ENCODE measurements at regions not wholly inside any gene's neighbourhood (a gene's known extent, or its start where the extent isn't known, plus 50 kb on each side); places are given as distances from the start of the nearest gene placed in this dataset.

DNA sequence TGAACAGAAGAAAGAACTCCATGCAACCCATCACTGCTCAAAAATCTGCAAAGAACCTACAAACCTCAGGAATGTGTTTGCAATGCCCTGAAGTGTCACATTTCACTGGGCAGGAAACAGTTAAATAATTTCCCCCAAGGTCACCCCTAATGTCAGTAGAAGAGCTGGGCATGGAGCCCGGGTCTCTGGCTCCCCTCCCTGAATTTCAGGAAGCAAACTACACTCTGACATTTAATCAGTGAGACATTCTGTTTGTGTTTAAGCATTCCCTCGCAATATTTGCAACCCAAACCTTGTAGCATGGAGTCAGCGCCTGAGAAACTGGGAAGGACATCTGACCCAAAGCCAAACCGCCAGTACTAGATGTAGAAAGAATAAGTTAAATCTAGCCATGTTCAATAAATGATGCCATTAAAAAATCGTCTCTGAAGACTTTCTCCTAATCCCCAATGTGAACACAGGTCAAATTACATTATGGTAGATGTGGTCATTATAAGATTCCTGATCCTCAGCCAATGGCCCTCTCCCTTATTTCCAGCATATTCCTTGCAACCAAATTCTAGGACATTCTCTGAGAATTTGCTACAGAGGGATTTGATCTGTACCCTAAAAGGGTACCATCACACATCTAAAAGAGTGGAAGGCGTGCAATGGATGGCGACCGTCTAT, 91.2 kb upstream of the ADTRP start:
- Mint-ChIP-seq H3K9me3 (no peaks in the 10 kb centered on the region), H3K27ac (no peak overlapping the region), H3K4me1 (no peaks in the 10 kb centered on the region), H3K4me3 (no peak overlapping the region), H3K36me3 (ENCODE audit: low read depth) (no peaks in the 10 kb centered on the region), H3K27me3 (no peaks in the 10 kb centered on the region)
- POLR2A ChIA-PET: no interaction called here
- CTCF ChIA-PET: no interaction called here
- DNase-seq: no peak

GRCh38 chr6:11868392-11868791, 89.8 kb upstream of the ADTRP start:
- no peak for DNase-seq

DNA sequence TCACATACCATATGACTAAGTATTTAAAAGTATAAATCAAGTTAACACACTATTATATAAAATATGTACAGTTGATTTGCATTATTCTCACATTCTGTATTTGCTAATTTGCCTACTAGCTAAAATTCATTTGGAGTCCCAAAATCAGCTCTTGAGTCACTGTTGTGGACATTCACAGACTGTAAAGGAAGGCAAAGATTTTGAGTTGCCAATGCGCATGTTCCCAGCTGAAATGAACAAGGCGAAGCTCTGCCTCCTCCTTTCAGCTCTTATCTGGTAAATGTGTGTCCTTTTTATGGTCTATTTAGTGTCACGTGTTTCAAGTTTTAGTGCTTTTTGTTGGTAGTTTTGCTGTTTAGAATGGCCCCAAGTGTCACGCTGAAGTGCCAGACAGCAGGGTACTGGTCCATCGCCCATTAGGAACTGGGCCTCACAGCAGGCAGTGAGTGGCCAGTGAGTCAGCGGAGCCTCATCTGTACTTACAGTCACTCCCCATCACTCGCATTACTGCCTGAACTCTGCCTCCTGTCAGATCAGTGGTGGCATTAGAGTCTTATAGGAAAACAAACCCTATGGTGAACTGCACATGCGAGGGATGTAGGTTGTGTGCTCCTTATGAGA, 87.2 kb upstream of the ADTRP start:
- POLR2A ChIA-PET: no interaction called here
- CTCF ChIA-PET: interaction anchor here (0.7 kb wide), 1 partner anchor 29 kb away, joined by 4 read pairs; no protein-coding TSS in a partner anchor
- no peak for DNase-seq
- Mint-ChIP-seq H3K27me3 (no peaks in the 10 kb centered on the region), H3K4me3 (no peak overlapping the region), H3K27ac (no peak overlapping the region), H3K4me1 (no peaks in the 10 kb centered on the region), H3K36me3 (ENCODE audit: low read depth) (no peaks in the 10 kb centered on the region), H3K9me3 (peaks cover 8% of the 10 kb centered on the region)

More at GRCh38 chr6:11868392-11868791, 89.8 kb upstream of the ADTRP start:
- Mint-ChIP-seq H3K9me3 (peaks cover 6% of the 10 kb centered on the region), H3K27me3 (no peaks in the 10 kb centered on the region), H3K27ac (no peak overlapping the region), H3K4me1 (no peaks in the 10 kb centered on the region), H3K4me3 (no peak overlapping the region), H3K36me3 (ENCODE audit: low read depth) (no peaks in the 10 kb centered on the region)
- ChIA-PET POLR2A (no interaction called here), CTCF (no interaction called here)

DNA sequence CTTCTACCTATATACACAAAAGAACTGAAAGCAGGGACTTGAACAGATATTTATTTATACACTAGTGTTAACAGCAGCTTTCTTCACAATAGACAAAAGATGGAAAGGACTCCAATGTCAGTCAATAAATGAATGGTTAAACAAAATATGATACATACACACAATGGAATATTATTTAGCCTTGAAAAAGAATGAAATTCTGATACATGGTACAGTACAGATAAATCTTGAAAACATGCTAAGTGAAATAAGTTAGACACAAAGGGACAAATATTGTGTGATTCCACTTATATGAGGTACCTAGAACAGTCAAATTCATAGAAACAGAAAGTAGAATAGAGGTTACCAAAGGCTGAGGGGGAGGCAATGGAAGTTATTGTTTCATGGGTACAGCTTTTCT, 79.8 kb upstream of the ADTRP start:
- POLR2A ChIA-PET: no interaction called here
- no peaks in the 10 kb centered on the region for H3K27me3 Mint-ChIP-seq
- H3K4me1 Mint-ChIP-seq: no peaks in the 10 kb centered on the region
- no peak overlapping the region for H3K4me3 Mint-ChIP-seq
- DNase-seq: no peak
- no peak overlapping the region for H3K27ac Mint-ChIP-seq
- no peaks in the 10 kb centered on the region for H3K36me3 Mint-ChIP-seq (ENCODE audit: low read depth)
- CTCF ChIA-PET: no interaction called here
- H3K9me3 Mint-ChIP-seq: peaks cover 6% of the 10 kb centered on the region

DNA sequence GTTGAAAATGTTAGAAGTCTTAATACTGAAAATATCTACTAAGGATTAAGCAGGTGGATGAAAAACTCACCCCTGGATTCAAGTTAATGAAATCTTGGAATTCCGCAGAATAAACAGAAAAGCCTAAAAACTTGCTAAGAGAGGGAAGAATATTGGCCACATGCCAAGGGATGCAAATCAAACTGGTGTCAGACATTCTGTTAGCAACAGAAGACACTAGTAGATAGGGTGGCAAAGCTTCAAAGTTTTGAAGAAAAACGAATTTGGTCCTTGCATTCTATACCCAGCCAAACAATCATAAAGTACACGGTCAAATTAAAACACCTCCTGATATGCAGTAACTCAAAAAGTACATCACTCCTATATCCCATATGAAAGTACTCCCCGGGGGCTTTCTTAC, 77.1 kb upstream of the ADTRP start:
- peaks cover 8% of the 10 kb centered on the region for H3K9me3 Mint-ChIP-seq
- no peak overlapping the region for H3K4me3 Mint-ChIP-seq
- no peak overlapping the region for H3K27ac Mint-ChIP-seq
- POLR2A ChIA-PET: interaction anchor here (0.6 kb wide), 1 partner anchor 132 kb away, joined by 3 read pairs; no protein-coding TSS in a partner anchor
- no peaks in the 10 kb centered on the region for H3K4me1 Mint-ChIP-seq
- no peaks in the 10 kb centered on the region for H3K27me3 Mint-ChIP-seq
- CTCF ChIA-PET: no interaction called here
- no peaks in the 10 kb centered on the region for H3K36me3 Mint-ChIP-seq (ENCODE audit: low read depth)
- DNase-seq: no peak

DNA sequence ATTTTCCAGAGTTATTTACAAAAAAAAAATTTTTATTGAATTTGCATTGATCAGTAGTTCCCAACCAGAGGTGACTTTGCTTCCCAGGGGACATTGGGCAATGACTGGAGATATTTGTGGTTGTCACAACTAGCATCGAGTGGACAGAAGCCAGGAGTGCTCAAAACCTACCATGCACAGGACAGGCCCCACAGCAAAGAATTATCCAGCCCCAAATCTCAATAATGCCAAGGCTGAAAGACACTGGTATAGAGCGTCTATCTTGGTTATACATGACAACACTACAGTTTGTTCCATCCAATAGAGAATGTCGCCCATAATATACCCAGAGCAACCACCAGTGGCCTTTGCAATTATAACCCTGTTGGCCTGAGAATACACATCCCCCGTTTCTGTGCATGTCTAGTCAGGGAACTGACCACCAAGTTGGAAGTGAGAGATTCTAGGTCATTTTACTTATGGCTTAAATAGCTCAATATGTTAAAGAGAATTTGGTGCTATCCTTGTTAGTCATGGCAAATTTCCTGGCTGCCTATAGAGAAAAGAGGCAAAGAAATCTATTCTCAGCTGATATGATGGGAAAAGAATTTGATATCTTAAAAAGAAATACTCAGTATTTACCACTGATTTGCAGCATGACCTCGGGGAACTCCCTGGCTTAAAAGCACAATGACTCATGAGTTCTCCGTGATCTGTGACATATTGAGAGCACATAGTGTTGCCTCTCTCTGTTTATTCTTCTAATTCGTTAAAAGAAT, 76.0 kb upstream of the ADTRP start:
- no peak overlapping the region for H3K4me3 Mint-ChIP-seq
- H3K36me3 Mint-ChIP-seq (ENCODE audit: low read depth): no peaks in the 10 kb centered on the region
- POLR2A ChIA-PET: no interaction called here
- no peak overlapping the region for H3K27ac Mint-ChIP-seq
- CTCF ChIA-PET: interaction anchor here (1.0 kb wide), 1 partner anchor 149 kb away, joined by 3 read pairs; no protein-coding TSS in a partner anchor
- DNase-seq: no peak
- H3K27me3 Mint-ChIP-seq: no peaks in the 10 kb centered on the region
- H3K9me3 Mint-ChIP-seq: peaks cover 8% of the 10 kb centered on the region
- H3K4me1 Mint-ChIP-seq: no peaks in the 10 kb centered on the region

DNA sequence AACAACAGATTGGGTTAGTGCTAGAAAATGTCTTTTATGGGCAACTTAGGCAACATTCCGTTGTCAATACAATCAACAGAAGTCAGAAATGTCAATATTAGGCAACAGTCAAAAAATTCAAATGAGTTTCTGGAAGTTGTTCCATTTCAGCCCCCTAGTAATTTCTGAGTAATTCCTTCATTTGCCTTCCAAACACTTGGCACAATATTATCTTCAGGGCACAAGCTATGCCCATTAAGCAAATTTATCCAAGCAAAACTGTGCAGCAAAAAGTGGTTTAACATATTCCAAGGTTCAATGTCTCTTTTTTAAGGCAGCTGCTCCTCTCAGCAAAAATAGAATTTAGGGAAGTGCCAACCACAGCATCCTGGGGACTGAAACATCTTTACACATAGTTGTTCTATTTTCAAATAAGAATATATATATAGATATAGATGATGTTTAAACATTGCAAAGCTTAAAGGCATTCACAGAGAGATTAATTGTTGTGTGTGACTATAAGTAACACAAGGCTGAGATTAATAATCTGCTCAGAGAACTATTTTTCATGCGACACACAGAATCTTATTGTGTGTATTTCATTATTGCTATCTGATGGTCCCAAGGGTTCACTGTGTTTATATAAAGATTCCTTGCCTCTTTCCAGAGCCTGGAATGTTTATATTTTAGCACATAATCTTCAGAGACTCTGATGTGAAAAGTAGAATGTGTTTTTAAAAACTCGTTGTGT, 75.2 kb upstream of the ADTRP start:
- CTCF ChIA-PET: interaction anchor here (1.0 kb wide), 1 partner anchor 148 kb away, joined by 3 read pairs; no protein-coding TSS in a partner anchor
- Mint-ChIP-seq H3K4me1 (no peaks in the 10 kb centered on the region), H3K27me3 (no peaks in the 10 kb centered on the region), H3K9me3 (peaks cover 8% of the 10 kb centered on the region), H3K4me3 (no peak overlapping the region), H3K36me3 (ENCODE audit: low read depth) (no peaks in the 10 kb centered on the region), H3K27ac (no peak overlapping the region)
- POLR2A ChIA-PET: no interaction called here
- DNase-seq: no peak

- Mint-ChIP-seq H3K4me3 (no peak overlapping the region), H3K36me3 (ENCODE audit: low read depth) (no peaks in the 10 kb centered on the region), H3K9me3 (peaks cover 4% of the 10 kb centered on the region), H3K27ac (no peak overlapping the region), H3K4me1 (no peaks in the 10 kb centered on the region), H3K27me3 (no peaks in the 10 kb centered on the region)
- CTCF ChIA-PET: no interaction called here
- DNase-seq: no peak
- POLR2A ChIA-PET: no interaction called here
Measured at GRCh38 chr6:11852061-11852651, 73.6 kb upstream of the ADTRP start.

GRCh38 chr6:11851387-11851786, 72.8 kb upstream of the ADTRP start:
- no peaks in the 10 kb centered on the region for H3K27me3 Mint-ChIP-seq
- H3K36me3 Mint-ChIP-seq (ENCODE audit: low read depth): no peaks in the 10 kb centered on the region
- POLR2A ChIA-PET: no interaction called here
- CTCF ChIA-PET: no interaction called here
- no peak overlapping the region for H3K27ac Mint-ChIP-seq
- no peak for DNase-seq
- H3K9me3 Mint-ChIP-seq: peaks cover 4% of the 10 kb centered on the region
- H3K4me1 Mint-ChIP-seq: no peaks in the 10 kb centered on the region
- H3K4me3 Mint-ChIP-seq: no peak overlapping the region

- ChIA-PET CTCF (interaction anchor here (0.6 kb wide), 1 partner anchor 1178 kb away, joined by 3 read pairs; no protein-coding TSS in a partner anchor), POLR2A (no interaction called here)
- Mint-ChIP-seq H3K4me3 (no peak overlapping the region), H3K4me1 (no peaks in the 10 kb centered on the region), H3K36me3 (ENCODE audit: low read depth) (no peaks in the 10 kb centered on the region), H3K9me3 (peaks cover 4% of the 10 kb centered on the region), H3K27me3 (no peaks in the 10 kb centered on the region), H3K27ac (no peak overlapping the region)
- DNase-seq: no peak
Measured at GRCh38 chr6:11848852-11849731, 70.5 kb upstream of the ADTRP start.

DNA sequence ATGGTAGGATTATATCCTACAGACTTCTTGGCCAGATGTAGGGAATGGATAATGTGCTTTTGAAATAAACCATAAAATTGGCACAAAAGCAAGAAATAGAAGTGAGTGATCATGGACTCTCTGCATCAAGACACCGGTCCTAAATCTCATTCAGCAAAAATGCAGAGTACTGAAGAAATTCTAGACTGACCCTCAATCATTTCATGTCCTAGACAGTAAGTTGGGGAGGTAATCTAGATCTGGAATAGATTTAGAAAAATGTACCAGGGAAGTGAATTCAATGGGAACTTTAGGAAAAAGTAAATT, 69.7 kb upstream of the ADTRP start:
- DNase-seq: no peak
- Mint-ChIP-seq H3K9me3 (peaks cover 4% of the 10 kb centered on the region), H3K27ac (no peak overlapping the region), H3K27me3 (no peaks in the 10 kb centered on the region), H3K4me1 (no peaks in the 10 kb centered on the region), H3K36me3 (ENCODE audit: low read depth) (no peaks in the 10 kb centered on the region), H3K4me3 (no peak overlapping the region)
- ChIA-PET POLR2A (no interaction called here), CTCF (no interaction called here)
